GM19397 (cell line): ENCODE measurements at regions not wholly inside any gene's neighbourhood (a gene's known extent, or its start where the extent isn't known, plus 50 kb on each side); places are given as distances from the start of the nearest gene placed in this dataset.

Experiments
- ATAC-seq: cut with Tn5 transposase; IDR thresholded peaks from one replicate; pipeline ENCODE4 v1.9.1; 2021; ENCODE audit warnings: mild to moderate bottlenecking, moderate library complexity; ENCODE audit not compliant: unreplicated experiment

GRCh38 chr9:75833778-75834177 lies 56.7 kb upstream of the PCSK5 start:
- no peak for ATAC-seq

GRCh38 chr9:75834878-75835277 lies 55.6 kb upstream of the PCSK5 start:
- no peak for ATAC-seq
